Uterus (tissue), 2 donors: ENCODE measurements at regions not wholly inside any gene's neighbourhood (a gene's known extent, or its start where the extent isn't known, plus 50 kb on each side); places are given as distances from the start of the nearest gene placed in this dataset.

Experiments used
- POLR2A ChIP-seq, 2 donors: fragments of 450-650 bp; IDR thresholded peaks; one replicate each; pipeline ENCODE4 v1.6.1; 2016; ENCODE audit warnings: antibody characterized with exemption in 2 of 2, mild to moderate bottlenecking in 1 of 2, moderate library complexity in 1 of 2
- TF ChIP-seq, protein P1 (sequence below), 4 experiments: fragments of 200-600 bp in 2 of 4; fragments of 450-650 bp in 2 of 4; sonication (generic) in 2 of 4; IDR thresholded peaks; one replicate each; pipeline ENCODE4 v1.5.1; 2016 to 2019; ENCODE audit warnings: antibody characterized with exemption in 4 of 4, mild to moderate bottlenecking in 2 of 4, moderate library complexity in 1 of 4

DNA sequence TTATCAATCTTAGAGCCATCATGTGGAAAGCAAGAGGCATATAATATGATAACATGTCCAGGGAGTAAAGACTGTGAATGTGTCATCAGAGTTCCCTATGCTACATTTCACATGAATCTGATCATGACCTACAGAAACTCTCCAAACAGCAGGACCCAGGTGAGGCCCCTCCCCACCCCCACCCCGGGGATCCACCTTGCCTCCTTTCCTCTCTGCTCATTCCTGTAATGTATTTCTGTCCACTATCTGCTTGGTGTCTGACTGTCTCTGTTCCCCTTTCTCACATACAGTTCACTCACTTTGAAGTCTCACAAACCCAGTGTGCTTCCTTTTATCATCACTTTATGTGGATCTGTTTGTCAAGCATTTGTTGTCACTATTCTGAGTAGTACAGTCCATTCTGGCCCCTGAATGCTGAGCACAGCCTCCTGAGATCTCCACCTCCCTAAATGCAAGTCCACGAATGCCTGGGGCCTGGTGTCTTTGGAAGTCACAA lies 76.4 kb upstream of the SMARCA2 start:
- TF ChIP-seq, protein P1, sequence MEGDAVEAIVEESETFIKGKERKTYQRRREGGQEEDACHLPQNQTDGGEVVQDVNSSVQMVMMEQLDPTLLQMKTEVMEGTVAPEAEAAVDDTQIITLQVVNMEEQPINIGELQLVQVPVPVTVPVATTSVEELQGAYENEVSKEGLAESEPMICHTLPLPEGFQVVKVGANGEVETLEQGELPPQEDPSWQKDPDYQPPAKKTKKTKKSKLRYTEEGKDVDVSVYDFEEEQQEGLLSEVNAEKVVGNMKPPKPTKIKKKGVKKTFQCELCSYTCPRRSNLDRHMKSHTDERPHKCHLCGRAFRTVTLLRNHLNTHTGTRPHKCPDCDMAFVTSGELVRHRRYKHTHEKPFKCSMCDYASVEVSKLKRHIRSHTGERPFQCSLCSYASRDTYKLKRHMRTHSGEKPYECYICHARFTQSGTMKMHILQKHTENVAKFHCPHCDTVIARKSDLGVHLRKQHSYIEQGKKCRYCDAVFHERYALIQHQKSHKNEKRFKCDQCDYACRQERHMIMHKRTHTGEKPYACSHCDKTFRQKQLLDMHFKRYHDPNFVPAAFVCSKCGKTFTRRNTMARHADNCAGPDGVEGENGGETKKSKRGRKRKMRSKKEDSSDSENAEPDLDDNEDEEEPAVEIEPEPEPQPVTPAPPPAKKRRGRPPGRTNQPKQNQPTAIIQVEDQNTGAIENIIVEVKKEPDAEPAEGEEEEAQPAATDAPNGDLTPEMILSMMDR (IDR thresholded peaks at IDR 0.05) = no peak
- TF ChIP-seq POLR2A (IDR thresholded peaks at IDR 0.05) = no peak
